HG02678 (cell line): ENCODE measurements at regions not wholly inside any gene's neighbourhood (a gene's known extent, or its start where the extent isn't known, plus 50 kb on each side); places are given as distances from the start of the nearest gene placed in this dataset.

Experiments
- ATAC-seq: cut with Tn5 transposase; IDR thresholded peaks from one replicate; pipeline ENCODE4 v1.9.1; 2021; ENCODE audit warnings: mild to moderate bottlenecking, moderate library complexity; ENCODE audit not compliant: unreplicated experiment

DNA sequence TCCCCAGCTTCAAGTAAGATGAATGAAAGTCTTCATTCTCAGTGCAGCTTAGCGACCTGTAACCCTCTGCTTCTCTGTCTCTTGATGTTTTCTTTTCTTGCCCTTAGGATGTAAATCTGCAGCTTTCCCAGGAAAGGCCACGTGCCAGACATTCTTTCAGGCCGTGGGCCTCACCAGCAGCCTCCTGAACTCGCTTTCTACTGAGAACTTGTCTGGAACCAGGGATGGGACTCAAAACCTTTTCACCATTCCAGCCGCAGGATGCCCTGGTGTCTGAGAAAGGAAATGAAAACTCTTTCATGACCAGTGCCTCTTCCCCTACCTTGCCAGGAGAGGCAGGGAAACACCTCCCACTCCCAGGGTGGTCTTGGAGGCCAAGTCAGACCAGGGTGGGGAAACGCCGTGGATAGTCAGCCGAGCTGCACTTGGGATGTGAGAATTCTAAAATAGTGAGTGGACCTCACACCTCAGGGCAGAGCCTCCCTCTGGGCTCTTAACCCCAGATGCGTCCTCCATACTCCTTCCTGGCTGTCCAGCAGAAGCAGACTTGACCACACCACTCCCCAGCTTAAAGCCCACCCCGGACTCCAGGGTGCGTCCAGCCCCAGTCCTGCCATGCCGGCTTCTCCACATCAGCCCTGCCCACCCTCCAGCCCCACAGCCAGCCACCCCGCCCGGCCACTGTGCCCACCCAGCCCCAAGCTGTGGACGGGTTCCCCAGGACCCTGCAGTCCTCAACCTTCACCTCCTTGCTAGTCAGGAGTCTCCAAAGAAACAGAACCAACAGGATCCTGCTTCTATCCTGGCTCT is 115.5 kb downstream of the TWIST2 start:
- no peak for ATAC-seq

DNA sequence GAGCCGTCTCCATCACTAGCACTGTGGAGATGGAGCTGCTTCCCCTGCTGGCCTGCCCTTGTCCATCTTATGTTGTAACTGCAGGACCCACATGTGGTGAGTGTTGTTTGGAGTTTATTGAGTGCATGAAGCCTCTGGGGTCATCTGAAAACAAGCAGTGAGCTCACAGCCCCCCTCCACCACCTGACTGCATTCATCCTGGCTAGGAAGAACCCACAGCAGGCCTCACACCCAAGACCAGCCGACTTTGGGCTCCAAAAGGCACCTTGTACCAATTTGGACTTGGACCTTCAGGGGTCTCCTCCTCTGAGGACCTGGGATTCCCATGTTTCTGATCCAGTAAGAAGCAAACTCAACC is 116.1 kb downstream of the TWIST2 start:
- no peak for ATAC-seq

DNA sequence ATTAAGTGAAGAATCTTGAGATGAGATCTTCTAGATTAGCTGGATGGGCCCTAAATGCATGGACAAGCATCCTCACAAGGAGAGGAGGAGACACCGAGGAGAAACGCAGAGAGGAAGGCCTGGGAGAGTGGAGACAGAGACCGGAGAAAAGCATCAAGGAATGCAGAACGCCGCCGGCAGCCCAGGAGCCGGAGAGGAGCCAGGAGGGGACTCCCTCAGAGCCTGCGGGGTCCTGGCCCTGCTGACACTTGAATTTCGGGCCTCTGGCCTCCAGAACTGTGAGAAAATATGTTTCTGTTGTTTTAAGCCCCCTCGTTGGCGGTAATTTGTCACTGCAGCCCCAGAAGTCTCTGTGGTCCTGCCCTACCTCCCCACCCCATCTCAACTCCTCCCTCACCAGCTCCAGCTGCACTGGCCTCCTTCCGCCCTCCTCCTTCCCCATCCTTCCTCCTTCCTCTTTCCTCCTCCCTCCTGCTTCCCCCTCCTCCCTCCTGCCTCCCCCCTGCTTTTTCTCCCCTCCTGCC is 116.7 kb downstream of the TWIST2 start:
- no peak for ATAC-seq

DNA sequence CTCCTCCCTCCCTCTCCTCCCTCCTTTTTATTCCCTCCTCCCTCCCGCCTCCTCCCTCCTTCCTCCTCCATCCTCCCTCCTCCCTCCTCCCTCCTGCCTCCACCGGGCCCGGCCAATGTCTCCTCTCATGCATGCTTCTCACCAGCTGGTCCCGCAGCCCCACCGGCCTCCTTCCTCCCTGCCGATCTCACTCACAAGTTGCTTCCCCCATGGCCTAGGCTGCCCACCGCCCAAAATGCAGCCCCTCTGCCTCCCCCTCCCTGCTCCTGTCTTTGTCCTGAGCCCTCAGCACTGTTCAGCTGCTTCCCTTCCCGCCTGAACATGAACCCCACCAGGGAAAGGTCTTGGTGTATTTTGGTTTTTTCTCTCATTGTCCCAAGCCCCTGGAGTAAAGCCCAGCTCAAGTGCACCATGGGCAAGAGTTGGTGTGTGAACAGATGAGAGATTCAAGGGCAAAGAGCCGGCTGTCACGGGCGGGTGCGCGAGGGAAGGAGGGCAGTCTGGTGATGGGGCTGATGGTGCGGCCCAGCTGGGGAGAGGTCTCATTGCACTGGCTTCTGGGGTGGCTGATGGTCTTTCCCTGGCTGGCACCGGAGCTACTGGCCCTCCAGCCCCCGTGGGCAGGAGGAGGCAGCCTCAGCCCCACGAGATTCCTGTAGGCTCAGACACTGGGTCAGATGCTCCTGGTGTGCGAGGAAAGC is 117.6 kb downstream of the TWIST2 start:
- no peak for ATAC-seq

DNA sequence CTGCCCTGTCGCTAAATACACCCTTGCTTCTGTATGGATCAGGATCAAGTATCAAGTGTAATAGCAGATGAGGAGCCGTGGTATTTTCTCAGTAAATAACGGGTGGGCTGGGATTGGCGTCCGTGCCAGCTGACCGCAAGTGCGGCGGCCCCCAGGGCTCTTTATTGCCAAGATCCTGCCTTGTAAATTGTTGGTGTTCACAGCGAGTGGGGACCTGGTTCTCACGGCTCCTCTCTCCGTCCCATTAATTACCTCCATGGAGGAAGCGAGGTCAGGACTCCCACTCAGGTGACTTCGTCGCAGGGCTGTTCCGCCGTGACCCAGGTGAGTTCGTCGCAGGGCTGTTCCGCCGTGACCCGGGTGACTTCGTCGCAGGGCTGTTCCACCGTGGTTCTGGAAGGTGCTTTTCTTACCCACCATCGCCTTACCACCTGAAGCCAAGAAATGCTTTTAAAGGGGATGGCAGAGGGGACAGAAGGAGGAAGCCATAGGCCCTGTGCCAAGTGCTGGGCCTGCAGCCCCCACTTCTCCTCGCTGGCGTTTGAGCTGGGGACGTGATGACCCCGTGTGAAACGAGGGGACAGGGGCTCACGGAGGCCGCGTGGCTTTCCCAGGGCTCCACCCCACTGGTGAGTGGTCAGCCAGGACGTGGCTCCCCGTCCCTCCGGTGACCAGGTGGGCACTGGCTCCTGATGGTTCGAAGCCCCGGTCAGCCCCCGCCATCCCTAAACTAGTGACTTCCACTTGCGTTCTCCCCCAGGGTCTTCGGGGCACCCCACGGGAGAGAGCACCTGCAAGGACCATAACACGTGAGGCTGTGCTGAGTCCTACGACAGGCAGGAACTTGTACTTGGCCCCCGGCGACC is 118.4 kb downstream of the TWIST2 start:
- ATAC-seq = no peak

DNA sequence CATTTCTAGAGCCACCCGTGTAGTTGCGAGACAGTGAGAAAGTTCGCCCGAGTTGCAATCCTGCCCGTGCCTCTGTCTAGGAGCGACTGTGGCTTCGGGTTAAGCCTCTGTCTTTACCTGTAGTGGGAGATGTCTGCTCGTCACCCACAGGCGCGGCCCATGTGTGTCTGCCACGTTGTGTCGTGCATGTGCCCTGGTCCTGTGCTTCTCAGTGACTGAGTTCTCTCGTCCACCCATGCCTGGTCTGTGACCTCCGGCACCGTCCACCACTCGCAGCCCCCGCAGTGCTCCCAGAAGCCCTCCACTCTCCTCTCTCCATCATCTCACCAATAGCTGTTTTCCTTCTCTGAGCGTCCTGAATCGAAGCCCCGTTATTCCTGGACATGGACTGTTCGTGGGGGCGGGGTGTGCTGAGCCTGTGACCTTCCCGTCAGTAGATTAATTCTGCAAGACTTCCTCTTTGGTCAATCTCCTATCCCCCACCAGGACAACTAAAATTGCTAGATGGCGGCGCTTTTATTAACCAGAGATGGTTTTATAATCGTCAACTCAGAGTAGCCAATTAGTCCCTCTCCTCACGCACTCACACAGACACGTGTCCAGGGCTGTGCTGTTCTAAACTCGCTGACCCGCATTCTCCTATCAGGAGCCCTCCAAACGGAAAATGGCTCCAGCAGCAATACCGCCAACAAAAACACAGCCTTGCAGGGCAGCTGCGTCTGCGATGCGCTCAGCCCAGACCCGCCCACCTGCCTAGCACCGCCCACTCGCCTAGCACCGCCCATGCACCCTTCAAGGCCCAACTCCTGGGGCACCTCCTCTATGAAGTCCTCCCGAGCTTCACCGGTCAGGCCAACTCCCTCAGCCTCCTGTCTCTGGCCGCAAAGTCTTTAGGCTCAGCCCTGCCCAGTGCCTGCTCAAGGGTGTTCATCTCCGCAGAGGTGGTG is 119.4 kb downstream of the TWIST2 start:
- ATAC-seq = no peak

DNA sequence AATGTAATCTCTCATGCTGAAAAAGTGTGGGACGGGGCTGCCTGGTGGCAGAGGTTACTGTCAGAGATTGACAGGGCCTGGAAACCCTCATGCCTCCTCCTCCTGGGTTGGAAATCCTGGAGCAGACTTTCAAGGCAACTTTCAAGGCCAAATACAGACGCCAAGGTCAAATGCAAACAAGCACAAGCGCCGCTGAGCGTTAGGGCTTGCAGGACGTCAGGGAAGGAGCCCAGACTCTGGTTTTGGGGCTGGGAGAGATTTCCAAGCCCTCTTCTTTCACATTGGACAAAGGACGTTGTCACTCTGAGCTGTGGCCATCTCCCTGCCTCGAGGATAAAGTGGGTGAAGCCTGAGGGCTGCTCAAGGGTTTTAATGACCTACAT is 120.1 kb downstream of the TWIST2 start:
- no peak for ATAC-seq

DNA sequence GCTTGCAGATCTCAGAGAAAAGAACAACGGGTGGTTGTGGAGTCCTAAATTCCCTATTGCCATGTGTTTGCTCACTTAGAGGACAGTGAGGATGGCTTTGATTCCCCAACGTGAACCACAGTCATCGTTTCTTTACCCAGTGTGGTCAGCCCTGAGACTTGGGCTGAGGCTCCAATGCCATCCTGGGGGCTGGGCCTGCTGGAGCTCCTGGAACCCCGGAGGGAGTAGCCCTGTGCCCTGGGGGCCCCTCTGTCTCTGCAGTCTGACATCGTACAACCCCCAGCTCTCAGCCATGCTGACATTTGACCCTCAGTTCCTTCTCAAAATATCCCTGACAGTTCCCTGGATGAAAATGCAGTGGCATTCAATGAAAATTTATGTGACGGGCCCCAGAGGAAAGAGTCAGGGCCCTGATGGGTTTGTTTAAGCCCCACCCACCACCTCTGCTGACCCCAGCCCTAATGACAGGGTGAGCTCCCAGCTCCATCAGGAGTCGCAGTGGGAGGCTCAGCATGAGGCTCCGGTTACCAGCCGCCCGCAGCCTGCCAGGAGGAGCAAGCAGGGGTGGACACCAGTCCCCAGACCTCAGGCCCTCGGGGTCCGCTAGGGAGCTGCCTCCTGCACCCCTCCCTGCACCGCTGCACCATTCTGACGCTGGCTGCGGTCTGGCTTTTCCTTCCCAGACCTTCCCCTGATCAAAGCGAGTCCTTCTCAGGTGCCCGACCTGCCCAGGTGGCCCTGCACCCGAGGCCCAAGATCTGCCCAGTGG is 120.9 kb downstream of the TWIST2 start:
- ATAC-seq = no peak

DNA sequence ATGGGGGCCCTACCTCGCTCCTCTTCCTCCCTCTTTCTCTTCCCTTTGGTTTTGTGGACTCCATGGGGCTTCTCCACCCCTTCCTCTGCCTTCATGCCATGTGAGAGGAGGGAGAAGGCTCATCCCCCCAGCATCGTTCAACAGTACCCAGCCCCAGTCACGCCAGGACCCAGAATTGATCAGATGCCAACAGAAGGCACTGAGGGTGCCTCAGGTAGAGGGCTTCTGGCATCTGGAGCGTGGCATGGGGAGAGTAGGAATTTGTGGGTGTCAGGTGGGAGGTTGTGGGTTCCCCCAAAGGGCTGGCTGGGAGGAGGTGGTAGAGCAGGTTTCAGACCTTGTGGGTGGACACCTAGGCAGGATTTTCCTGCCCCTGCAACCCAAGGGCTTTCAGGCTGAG is 122.0 kb downstream of the TWIST2 start:
- no peak for ATAC-seq

DNA sequence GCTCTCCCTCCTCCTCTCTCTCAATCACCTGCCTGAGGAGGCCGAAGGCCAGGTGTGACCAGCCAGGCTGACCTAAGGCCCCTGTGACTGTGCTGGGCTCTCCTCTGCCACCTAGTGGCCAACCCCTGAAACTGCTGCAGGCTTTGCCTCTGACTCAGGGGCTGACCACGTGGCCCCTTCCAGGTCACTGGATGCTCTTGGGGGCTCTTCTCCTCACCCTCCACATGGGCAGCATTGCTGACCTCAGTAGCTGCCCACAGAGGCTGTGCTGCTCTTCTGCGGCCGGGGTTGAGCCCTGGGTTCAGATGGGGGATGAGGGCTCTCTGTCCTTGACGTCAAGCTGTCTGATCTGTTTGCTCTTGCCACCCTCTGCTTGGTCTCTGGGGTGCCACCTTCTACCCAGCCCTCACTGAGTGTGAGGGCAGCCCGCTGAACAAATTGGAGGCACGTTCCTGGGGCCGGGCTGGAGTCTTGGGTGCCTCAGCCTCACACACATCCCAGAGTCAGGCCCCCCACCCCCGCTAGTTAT is 122.7 kb downstream of the TWIST2 start:
- ATAC-seq = peak; percentile 62

DNA sequence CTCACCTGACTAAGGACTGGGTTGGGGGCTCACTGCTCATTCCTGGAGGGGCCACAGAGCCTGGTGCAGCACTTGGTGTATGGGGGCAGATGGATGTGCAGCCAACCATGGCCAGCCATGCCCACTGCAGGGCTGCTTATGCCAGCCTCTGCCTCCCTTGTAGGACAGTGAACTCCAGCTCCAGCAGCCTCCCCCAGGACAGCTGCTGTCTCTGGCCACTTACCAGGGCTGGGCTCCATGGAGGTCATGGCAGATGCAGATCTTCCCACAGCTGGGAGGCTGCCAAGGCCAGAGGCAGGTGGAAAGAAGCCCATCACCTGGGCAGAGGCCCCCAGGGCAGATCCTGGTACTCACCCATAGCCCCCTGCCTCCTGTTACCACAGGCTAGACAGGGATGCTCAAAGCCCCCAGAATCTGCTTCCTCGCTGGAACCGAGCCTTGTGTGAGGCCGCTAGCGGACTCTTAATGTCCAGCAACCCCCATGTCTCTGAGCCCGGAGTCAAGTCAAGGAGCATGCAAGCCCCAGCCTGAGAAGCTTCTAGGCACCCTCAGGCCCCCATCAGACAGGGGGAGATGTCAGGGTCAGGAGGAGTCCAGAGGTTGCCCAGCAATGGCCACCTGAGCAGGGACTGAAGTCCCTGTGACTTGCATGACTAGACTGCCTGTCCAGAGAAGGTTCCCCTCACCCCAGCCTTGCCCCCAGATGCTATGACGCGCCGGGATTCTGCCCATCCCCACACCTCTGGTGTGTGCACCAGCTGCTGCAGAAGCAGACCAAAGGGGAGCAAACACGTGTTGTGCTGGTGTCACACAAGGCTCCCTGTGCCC is 123.6 kb downstream of the TWIST2 start:
- ATAC-seq = no peak

DNA sequence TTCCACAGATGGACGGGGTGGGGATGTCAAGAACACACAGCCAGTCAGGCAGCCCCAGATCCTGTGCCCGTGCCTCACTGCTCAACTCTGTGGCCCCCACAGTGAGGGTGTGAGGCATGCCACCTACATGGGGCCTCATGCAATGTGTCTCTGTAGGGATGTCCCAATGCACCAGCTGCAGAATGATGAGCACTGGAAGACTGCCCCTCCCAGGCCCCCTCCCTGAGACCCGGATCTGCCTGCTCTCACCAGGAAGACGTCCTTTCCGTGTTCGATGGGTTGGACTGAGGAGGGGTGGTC is 124.2 kb downstream of the TWIST2 start:
- no peak for ATAC-seq

DNA sequence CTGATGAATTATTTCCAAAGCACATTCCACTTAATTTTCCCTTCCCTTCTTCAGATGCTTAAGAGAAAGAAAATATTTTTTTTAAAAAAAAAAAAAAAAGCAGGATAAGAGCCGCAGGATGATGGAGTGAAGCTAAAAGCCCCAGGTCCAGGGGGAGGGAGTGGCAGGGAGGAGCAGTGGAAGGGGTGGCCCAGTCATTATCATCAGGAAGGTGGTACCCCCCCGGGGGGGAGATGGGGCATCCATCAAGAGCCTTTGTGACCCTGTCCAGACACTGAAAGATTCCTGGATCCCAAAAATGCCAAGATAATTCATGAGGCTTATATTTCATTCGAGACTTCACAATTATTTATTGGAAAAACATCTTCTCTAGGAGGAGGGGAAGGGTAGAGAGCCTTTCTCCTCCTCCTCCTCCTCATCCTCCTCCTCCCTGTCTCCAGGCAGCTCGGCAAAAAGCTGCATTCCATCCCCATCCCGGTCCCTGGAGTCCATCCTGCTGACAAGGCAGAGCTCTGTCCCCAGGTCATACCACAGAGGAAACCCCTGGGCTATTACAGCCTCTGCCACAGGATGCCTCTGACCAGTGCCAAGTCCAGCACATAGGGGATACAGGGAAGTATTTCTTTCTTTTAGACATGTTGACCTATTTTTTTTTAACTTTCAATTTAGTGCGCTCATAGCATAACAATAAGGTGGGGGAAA is 125.3 kb downstream of the TWIST2 start:
- ATAC-seq = no peak

DNA sequence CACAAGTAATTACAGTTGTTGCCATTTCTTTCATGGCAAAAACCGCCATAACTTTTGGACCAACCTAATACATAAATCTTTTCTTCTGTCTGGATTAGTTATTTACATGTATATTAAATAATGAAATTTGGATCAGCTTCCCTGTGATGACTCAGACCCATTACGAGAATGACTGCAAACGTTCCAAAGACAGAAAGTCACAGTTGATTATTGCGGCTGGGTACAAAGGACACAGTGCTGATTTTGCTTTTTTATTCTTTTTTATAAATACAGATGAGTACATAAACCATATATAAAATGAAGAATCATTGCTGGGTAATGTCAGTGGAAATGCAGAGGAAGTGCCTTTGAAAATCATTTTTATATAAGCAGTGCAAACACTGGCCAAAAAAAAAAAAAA is 126.2 kb downstream of the TWIST2 start:
- ATAC-seq = no peak

DNA sequence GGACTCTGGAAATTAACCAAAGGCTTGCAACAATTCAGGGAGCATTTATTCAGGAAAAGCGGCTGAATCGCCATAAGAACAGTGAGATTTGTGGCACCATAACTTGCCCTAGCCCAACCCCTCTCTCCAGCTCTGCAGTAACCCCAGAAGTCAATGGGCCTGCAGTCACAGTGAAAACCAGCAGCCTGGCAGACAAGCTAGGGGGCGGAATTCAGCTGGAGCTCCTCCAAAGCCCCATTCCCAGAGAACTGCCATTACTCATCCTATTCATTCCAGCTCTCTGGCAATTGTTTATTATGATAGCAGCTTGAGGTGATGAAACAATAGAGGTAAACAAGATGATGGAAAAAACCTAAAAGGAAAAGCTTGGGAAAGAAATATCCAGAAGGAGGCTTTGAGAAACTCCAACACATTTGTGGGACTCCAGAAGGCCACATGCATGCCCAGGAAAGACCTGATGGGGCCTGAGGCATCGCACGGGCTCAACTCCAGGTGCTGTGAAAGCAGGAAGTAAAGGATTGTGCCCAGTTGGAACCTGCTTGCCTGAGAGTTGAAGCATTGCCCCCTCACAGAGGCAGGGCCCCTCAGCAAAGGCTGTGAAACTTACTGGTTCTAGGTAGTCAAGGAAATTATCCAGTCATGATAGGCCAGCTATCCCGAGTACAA is 126.7 kb downstream of the TWIST2 start:
- ATAC-seq = no peak

DNA sequence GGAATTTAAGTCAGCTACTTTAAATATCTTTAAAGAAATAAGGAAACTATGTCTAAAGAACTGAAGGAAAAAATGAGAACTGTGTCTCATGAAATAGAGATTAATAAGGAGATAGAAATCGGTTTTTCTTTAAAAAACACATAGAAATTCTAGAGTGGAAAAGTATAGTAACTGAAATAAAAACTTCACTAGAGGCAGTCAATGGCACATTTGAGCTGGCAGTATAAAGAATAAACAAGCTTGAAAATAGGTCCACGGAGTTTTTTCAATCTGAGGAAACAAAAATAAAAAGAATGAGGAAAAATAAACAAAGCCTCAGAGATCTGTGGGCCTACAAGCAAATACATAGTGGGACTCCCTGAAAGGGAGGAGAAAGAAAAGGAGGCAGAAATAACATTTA is 127.5 kb downstream of the TWIST2 start:
- ATAC-seq = no peak

DNA sequence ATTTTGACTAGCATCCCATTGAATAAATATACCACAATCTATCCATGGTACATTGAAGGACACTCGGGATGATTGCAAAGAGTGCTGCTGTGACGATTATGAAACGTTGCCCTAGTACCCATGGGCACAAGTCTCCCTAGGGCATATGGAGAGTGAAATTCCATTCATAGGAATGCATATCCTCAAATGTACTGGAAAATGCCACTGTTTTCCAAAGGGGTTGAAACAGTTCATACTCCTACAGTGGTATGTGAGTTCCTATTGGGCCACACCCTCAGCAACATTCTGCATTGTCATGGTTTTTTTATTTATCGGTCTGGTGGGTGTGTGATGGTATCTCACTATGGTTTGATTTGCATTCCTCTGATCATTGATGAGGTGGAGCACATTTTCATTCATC is 130.6 kb downstream of the TWIST2 start:
- no peak for ATAC-seq

DNA sequence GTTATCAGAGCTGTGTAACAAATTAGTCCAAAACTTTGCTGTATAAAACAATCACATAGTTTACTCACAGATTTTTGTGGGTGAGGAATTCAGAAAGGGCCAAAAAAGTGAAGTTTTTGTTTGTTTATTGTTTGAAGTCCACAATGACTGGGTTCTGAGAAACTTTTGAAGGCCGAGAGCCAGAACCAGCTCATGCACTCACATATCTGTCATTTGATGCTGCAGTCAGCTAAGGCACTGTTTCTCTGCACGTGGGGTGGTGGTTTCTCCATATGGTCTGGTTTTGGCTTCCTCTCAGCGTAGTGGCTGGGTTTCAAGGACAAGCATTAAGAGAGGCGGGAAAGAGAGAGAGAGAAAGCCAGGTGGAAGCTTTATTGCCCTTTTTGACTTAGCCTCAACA is 131.8 kb downstream of the TWIST2 start:
- no peak for ATAC-seq
